ENCODE measurements at regions not wholly inside any gene's neighbourhood (a gene's known extent, or its start where the extent isn't known, plus 50 kb on each side); places are given as distances from the start of the nearest gene placed in this dataset.

GRCh38 chr6:165847407-165848085 lies 184.5 kb upstream of the PDE10A start:
- in situ Hi-C loops (cut with HindIII; ENCODE audit: low pct_unique_long_range_greater_than_20kb, low sequenced_read_pairs) = no loop called here
- ATAC-seq (peak; percentile 37; the same call in 1 of the 2 replicates), DNase-seq (ENCODE audit: low read depth, low spot score) (no peak)
- POLR2A ChIA-PET = interaction anchor here (0.6 kb wide), 1 partner anchor 13 kb away, joined by 3 read pairs; no protein-coding TSS in a partner anchor
- peak overlapping the region in 1 of 2 experiments; percentile 54; a peak in 2 of 4 replicates for H3K4me3 ChIP-seq (ENCODE audit: low read depth in 2 of 2, low read length in 2 of 2)
- CTCF ChIA-PET = interaction anchor here (0.6 to 1.9 kb wide), 3 partner anchors 119 to 407 kb away, joined by 5 to 8 read pairs (median 5); no protein-coding TSS in a partner anchor
- H3K27ac ChIP-seq (ENCODE audit: low read length) = no peak overlapping the region
- TF ChIP-seq CTCF (IDR thresholded peaks at IDR 0.05) (no peak), POLR2AphosphoS5 (IDR thresholded peaks at IDR 0.05; ENCODE audit: low read depth, low read length) (no peak), SIN3A (IDR thresholded peaks at IDR 0.05; ENCODE audit: borderline replicate concordance, insufficient read depth, low read depth, low read length) (no peak), TCF7L2 (IDR thresholded peaks at IDR 0.05; ENCODE audit: low read depth, low read length) (no peak), REST (IDR thresholded peaks at IDR 0.05; ENCODE audit: insufficient read depth in 1 of 2, low read depth in 2 of 2, low read length in 1 of 2) (no peak)
- no peaks in the 10 kb centered on the region for H3K9me3 ChIP-seq (ENCODE audit: control insufficient read depth, insufficient read depth, low read depth, low read length)
- H3K36me3 ChIP-seq (ENCODE audit: control insufficient read depth, insufficient read depth, low read length) = no peaks in the 10 kb centered on the region
- intact Hi-C loops (cut with micrococcal nuclease; ENCODE audit: unreplicated experiment) = no loop called here
- BruUV-seq (replicated peaks) = no TSS peak
- H3K27me3 ChIP-seq (ENCODE audit: control insufficient read depth, insufficient read depth, low read length) = no peaks in the 10 kb centered on the region
- H3K4me1 ChIP-seq (ENCODE audit: control insufficient read depth, insufficient read depth, low read length) = peaks cover 21% of the 10 kb centered on the region

GRCh38 chr6:165846123-165846966 lies 183.3 kb upstream of the PDE10A start:
- no peak for TF ChIP-seq SIN3A (IDR thresholded peaks at IDR 0.05; ENCODE audit: borderline replicate concordance, insufficient read depth, low read depth, low read length)
- no peak for TF ChIP-seq CTCF (IDR thresholded peaks at IDR 0.05)
- TF ChIP-seq POLR2AphosphoS5 (IDR thresholded peaks at IDR 0.05; ENCODE audit: low read depth, low read length) = no peak
- peak; percentile 37; the same call in 1 of the 2 replicates for TF ChIP-seq TCF7L2 (IDR thresholded peaks at IDR 0.05; ENCODE audit: low read depth, low read length)
- no peak for TF ChIP-seq REST (IDR thresholded peaks at IDR 0.05; ENCODE audit: insufficient read depth in 1 of 2, low read depth in 2 of 2, low read length in 1 of 2)
- no TSS peak for BruUV-seq (replicated peaks)

More at GRCh38 chr6:165846123-165846966, 183.3 kb upstream of the PDE10A start:
- in situ Hi-C loops (cut with HindIII; ENCODE audit: low pct_unique_long_range_greater_than_20kb, low sequenced_read_pairs) = no loop called here
- H3K9me3 ChIP-seq (ENCODE audit: control insufficient read depth, insufficient read depth, low read depth, low read length) = no peaks in the 10 kb centered on the region
- H3K36me3 ChIP-seq (ENCODE audit: control insufficient read depth, insufficient read depth, low read length) = no peaks in the 10 kb centered on the region
- ChIA-PET POLR2A (no interaction called here), CTCF (interaction anchor here (1.9 kb wide), 1 partner anchor 406 kb away, joined by 8 read pairs; no protein-coding TSS in a partner anchor)
- peak overlapping the region; percentile 44; the same call in 1 of the 2 replicates for H3K27ac ChIP-seq (ENCODE audit: low read length)
- peak overlapping the region; percentile 26 to 54 for H3K4me3 ChIP-seq (ENCODE audit: low read depth in 2 of 2, low read length in 2 of 2)
- DNase-seq (ENCODE audit: low read depth, low spot score) (no peak), ATAC-seq (peak; percentile 60)
- intact Hi-C loops (cut with micrococcal nuclease; ENCODE audit: unreplicated experiment) = no loop called here
- no peaks in the 10 kb centered on the region for H3K27me3 ChIP-seq (ENCODE audit: control insufficient read depth, insufficient read depth, low read length)
- peaks cover 21% of the 10 kb centered on the region for H3K4me1 ChIP-seq (ENCODE audit: control insufficient read depth, insufficient read depth, low read length)

Data from Panc1 (cell line).